Suprapubic skin (tissue), 4 donors: ENCODE measurements at regions not wholly inside any gene's neighbourhood (a gene's known extent, or its start where the extent isn't known, plus 50 kb on each side); places are given as distances from the start of the nearest gene placed in this dataset.
"Not testable (repeated sequence)": the region's sequence is repeated elsewhere in the genome, so short reads cannot be mapped to it uniquely, and the experiment has no call there.

Experiments
- DNase-seq, 2 donors: peaks; one replicate each; pipeline ENCODE4 v3.0.0-alpha.2; 2019; ENCODE audit warnings: low spot score in 2 of 2
- H3K27ac ChIP-seq: fragments of 200-600 bp; sonication (generic); one replicate; pipeline ENCODE4 v1.5.1; 2019
- H3K27me3 ChIP-seq: fragments of 200-600 bp; sonication (generic); one replicate; pipeline ENCODE4 v1.5.1; 2019
- H3K36me3 ChIP-seq: fragments of 200-600 bp; sonication (generic); one replicate; pipeline ENCODE4 v1.5.1; 2019
- H3K4me1 ChIP-seq: fragments of 200-600 bp; sonication (generic); one replicate; pipeline ENCODE4 v1.5.1; 2019
- H3K4me3 ChIP-seq: fragments of 200-600 bp; sonication (generic); one replicate; pipeline ENCODE4 v1.5.1; 2019; ENCODE audit warnings: mild to moderate bottlenecking
- H3K9me3 ChIP-seq: fragments of 200-600 bp; sonication (generic); one replicate; pipeline ENCODE4 v1.5.1; 2019
- CTCF ChIP-seq, 2 donors: fragments of 200-600 bp in 1 of 2; fragments of 450-650 bp in 1 of 2; sonication (generic) in 1 of 2; IDR thresholded peaks; one replicate each; pipeline ENCODE4 v1.5.1; 2016 to 2019; ENCODE audit warnings: antibody characterized with exemption in 2 of 2, mild to moderate bottlenecking in 1 of 2, moderate library complexity in 1 of 2
- EP300 ChIP-seq: sonication (generic); formaldehyde crosslinking; IDR thresholded peaks from one replicate; pipeline ENCODE4 v1.6.1; 2017; ENCODE audit warnings: antibody characterized with exemption
- POLR2A ChIP-seq, 2 donors: fragments of 450-650 bp; IDR thresholded peaks; one replicate each; pipeline ENCODE4 v1.6.1; 2017; ENCODE audit warnings: antibody characterized with exemption in 2 of 2, mild to moderate bottlenecking in 2 of 2, moderate library complexity in 2 of 2
- POLR2AphosphoS5 ChIP-seq, 3 donors: sonication (generic); formaldehyde crosslinking; IDR thresholded peaks; one replicate each; pipeline ENCODE4 v1.6.1; 2017; ENCODE audit warnings: antibody characterized with exemption in 3 of 3
- WGBS: methylation state at CpG from one replicate; pipeline ENCODE4 v1.1.5; 2018; 5-methylcytosine and 5-hydroxymethylcytosine counted together

GRCh38 chr10:44253769-44254462, 131.0 kb downstream of the CXCL12 start:
- no peaks in the 10 kb centered on the region for H3K27me3 ChIP-seq
- H3K4me3 ChIP-seq: no peak overlapping the region
- no peak for DNase-seq
- no peaks in the 10 kb centered on the region for H3K9me3 ChIP-seq
- no peak overlapping the region for H3K27ac ChIP-seq
- TF ChIP-seq POLR2A (IDR thresholded peaks at IDR 0.05) (no peak), POLR2AphosphoS5 (IDR thresholded peaks at IDR 0.05) (no peak), CTCF (IDR thresholded peaks at IDR 0.05) (no peak), EP300 (no peak)
- peaks cover 9% of the 10 kb centered on the region for H3K4me1 ChIP-seq
- no peaks in the 10 kb centered on the region for H3K36me3 ChIP-seq
- 47% methylated on average over 5 of the region's 5 CpGs for WGBS

GRCh38 chr10:44252631-44253030, 132.3 kb downstream of the CXCL12 start:
- H3K4me3 ChIP-seq, H3K4me1 ChIP-seq, H3K27ac ChIP-seq, H3K36me3 ChIP-seq, DNase-seq, H3K27me3 ChIP-seq, H3K9me3 ChIP-seq: not testable (repeated sequence)
- WGBS: 99% methylated on average over 3 of the region's 3 CpGs

DNA sequence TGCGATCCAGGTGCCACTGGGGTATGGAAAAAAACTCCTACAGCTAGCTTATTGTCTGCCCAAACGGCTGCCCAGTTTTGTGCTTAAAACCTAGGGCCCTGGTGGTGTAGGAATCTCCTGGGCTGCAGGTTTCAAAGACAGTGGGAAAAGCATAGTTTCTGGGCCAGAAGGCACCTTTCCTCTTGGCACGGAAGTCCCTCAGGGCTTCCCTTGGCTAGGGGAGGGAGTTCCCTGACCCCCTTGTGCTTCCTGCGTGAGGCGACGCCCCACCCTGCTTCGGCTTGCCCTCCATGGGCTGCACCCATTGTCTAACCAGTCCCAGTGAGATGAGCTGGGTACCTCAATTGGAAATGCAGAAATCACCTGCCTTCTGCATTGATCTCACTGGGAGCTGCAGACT, 135.0 kb downstream of the CXCL12 start:
- H3K36me3 ChIP-seq, H3K4me3 ChIP-seq, H3K9me3 ChIP-seq, H3K27me3 ChIP-seq, DNase-seq, H3K27ac ChIP-seq, H3K4me1 ChIP-seq: not testable (repeated sequence)
- WGBS: 90% methylated on average over 7 of the region's 7 CpGs

GRCh38 chr10:44249490-44249889, 135.4 kb downstream of the CXCL12 start:
- 82% methylated on average over 11 of the region's 11 CpGs for WGBS
- TF ChIP-seq POLR2AphosphoS5 (IDR thresholded peaks at IDR 0.05): no peak
- no peak for TF ChIP-seq CTCF (IDR thresholded peaks at IDR 0.05)
- no peak for DNase-seq

GRCh38 chr10:44246700-44247099, 138.2 kb downstream of the CXCL12 start:
- H3K9me3 ChIP-seq, H3K27me3 ChIP-seq, DNase-seq: not testable (repeated sequence)

More at GRCh38 chr10:44249490-44249889, 135.4 kb downstream of the CXCL12 start:
- peaks cover 9% of the 10 kb centered on the region for H3K4me1 ChIP-seq
- H3K36me3 ChIP-seq: no peaks in the 10 kb centered on the region
- H3K27me3 ChIP-seq: no peaks in the 10 kb centered on the region
- no peaks in the 10 kb centered on the region for H3K9me3 ChIP-seq
- no peak overlapping the region for H3K4me3 ChIP-seq
- H3K27ac ChIP-seq: no peak overlapping the region

DNA sequence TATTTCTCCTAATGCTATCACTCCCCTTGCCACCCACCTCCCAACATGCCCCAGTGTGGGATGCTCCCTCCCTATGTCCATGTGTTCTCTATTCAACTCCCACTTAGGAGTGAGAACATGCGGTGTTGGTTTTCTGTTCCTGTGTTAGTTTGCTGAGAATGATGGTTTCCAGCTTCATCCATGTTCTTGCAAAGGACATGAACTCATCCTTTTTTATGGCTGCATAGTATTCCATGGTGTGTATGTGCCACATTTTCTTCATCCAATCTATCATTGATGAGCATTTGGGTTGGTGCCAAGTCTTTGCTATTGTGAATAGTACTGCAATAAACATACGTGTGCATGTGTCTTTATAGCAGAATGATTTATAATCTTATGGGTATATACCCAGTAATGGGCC, 138.6 kb downstream of the CXCL12 start:
- not testable (repeated sequence) for DNase-seq, H3K27me3 ChIP-seq, H3K4me3 ChIP-seq, H3K9me3 ChIP-seq, H3K36me3 ChIP-seq, H3K27ac ChIP-seq, H3K4me1 ChIP-seq
- 95% methylated on average over 2 of the region's 2 CpGs for WGBS

More at GRCh38 chr10:44246700-44247099, 138.2 kb downstream of the CXCL12 start:
- not testable (repeated sequence) for H3K36me3 ChIP-seq, H3K4me3 ChIP-seq, H3K4me1 ChIP-seq, H3K27ac ChIP-seq

GRCh38 chr10:44245601-44245938, 139.3 kb downstream of the CXCL12 start:
- H3K4me1 ChIP-seq: no peaks in the 10 kb centered on the region
- TF ChIP-seq CTCF (IDR thresholded peaks at IDR 0.05) (no peak), EP300 (no peak), POLR2A (IDR thresholded peaks at IDR 0.05) (no peak), POLR2AphosphoS5 (IDR thresholded peaks at IDR 0.05) (no peak)
- no peak for DNase-seq
- H3K27me3 ChIP-seq: no peaks in the 10 kb centered on the region
- 69% methylated on average over 1 of the region's 1 CpG for WGBS
- H3K36me3 ChIP-seq: no peaks in the 10 kb centered on the region
- no peak overlapping the region for H3K27ac ChIP-seq
- H3K4me3 ChIP-seq: no peak overlapping the region
- H3K9me3 ChIP-seq: no peaks in the 10 kb centered on the region
